SJSA1 (cell line): ENCODE measurements at regions not wholly inside any gene's neighbourhood (a gene's known extent, or its start where the extent isn't known, plus 50 kb on each side); places are given as distances from the start of the nearest gene placed in this dataset.
A peak's percentile ranks its signal among the peaks of the same experiment; 100 is the strongest.

ENCODE experiments used
- DNase-seq, 2 experiments: peaks; one replicate each; pipeline ENCODE4 v3.0.0-alpha.2; 2015 to 2020; ENCODE audit warnings: low spot score in 2 of 2, low read depth in 1 of 2
- H3K27ac ChIP-seq: fragments of 250-450 bp; sonication (Bioruptor Pico); 2 replicates; pipeline ENCODE4 v1.5.1; 2020; ENCODE audit warnings: mild to moderate bottlenecking, moderate library complexity
- H3K27me3 ChIP-seq: fragments of 250-450 bp; sonication (Bioruptor Pico); replicated peaks from 2 replicates; pipeline ENCODE4 v1.5.1; 2020; ENCODE audit warnings: mild to moderate bottlenecking, moderate library complexity
- H3K36me3 ChIP-seq: fragments of 250-450 bp; sonication (Bioruptor Pico); 2 replicates; pipeline ENCODE4 v1.5.1; 2020; ENCODE audit warnings: mild to moderate bottlenecking
- H3K4me1 ChIP-seq: fragments of 250-450 bp; sonication (Bioruptor Pico); replicated peaks from 2 replicates; pipeline ENCODE4 v1.6.1; 2021; ENCODE audit warnings: mild to moderate bottlenecking
- H3K4me3 ChIP-seq: fragments of 250-450 bp; sonication (Bioruptor Pico); 2 replicates; pipeline ENCODE4 v1.5.1; 2020; ENCODE audit warnings: mild to moderate bottlenecking
- H3K9me3 ChIP-seq: fragments of 250-450 bp; sonication (Bioruptor Pico); replicated peaks from 2 replicates; pipeline ENCODE4 v1.5.1; 2020; ENCODE audit warnings: mild to moderate bottlenecking

- DNase-seq, result no peak
- H3K27me3 ChIP-seq, result no peaks in the 10 kb centered on the region
- no peak overlapping the region for H3K27ac ChIP-seq
- no peaks in the 10 kb centered on the region for H3K36me3 ChIP-seq
- no peak overlapping the region for H3K4me3 ChIP-seq
- peaks cover 19% of the 10 kb centered on the region for H3K9me3 ChIP-seq
- H3K4me1 ChIP-seq, result peaks cover 7% of the 10 kb centered on the region
Measured at GRCh38 chr6:121799574-121799973, 364.1 kb downstream of the GJA1 start.

- H3K4me1 ChIP-seq, result peaks cover 2% of the 10 kb centered on the region
- H3K4me3 ChIP-seq, result no peak overlapping the region
- no peak overlapping the region for H3K27ac ChIP-seq
- peaks cover 19% of the 10 kb centered on the region for H3K9me3 ChIP-seq
- no peaks in the 10 kb centered on the region for H3K27me3 ChIP-seq
- H3K36me3 ChIP-seq, result no peaks in the 10 kb centered on the region
- DNase-seq, result no peak
Measured at GRCh38 chr6:121800047-121800446, 364.6 kb downstream of the GJA1 start.

- no peaks in the 10 kb centered on the region for H3K36me3 ChIP-seq
- H3K9me3 ChIP-seq, result peaks cover 2% of the 10 kb centered on the region; the same call in 1 of the 2 replicates
- no peaks in the 10 kb centered on the region for H3K27me3 ChIP-seq
- no peak overlapping the region for H3K27ac ChIP-seq
- DNase-seq, result no peak
- peaks cover 5% of the 10 kb centered on the region; the same call in 1 of the 2 replicates for H3K4me1 ChIP-seq
- H3K4me3 ChIP-seq, result no peak overlapping the region
Measured at GRCh38 chr6:121806116-121806515, 370.7 kb downstream of the GJA1 start.

DNA sequence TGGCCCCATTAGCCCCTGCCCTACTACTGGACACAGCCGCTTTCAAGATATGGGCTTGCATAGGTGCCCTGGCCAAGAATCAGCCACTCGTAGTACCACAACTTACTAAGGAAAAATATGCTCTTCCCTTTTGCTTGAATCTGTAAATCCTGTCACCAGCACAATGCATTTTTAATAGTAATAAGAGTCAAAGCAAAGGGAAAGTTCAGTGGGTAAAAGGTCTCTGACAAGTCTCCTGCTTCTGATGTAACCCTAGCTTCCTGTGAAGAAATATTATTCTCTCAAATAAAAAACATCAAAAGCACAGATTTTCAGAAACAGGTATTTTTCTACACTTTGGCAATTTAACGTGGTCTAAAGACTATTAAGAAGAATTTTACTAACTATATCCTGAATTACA lies 373.8 kb downstream of the GJA1 start:
- no peak for DNase-seq
- H3K27me3 ChIP-seq, result no peaks in the 10 kb centered on the region
- peaks cover 10% of the 10 kb centered on the region for H3K4me1 ChIP-seq
- H3K36me3 ChIP-seq, result no peaks in the 10 kb centered on the region
- H3K9me3 ChIP-seq, result no peaks in the 10 kb centered on the region
- no peak overlapping the region for H3K4me3 ChIP-seq
- H3K27ac ChIP-seq, result no peak overlapping the region

DNA sequence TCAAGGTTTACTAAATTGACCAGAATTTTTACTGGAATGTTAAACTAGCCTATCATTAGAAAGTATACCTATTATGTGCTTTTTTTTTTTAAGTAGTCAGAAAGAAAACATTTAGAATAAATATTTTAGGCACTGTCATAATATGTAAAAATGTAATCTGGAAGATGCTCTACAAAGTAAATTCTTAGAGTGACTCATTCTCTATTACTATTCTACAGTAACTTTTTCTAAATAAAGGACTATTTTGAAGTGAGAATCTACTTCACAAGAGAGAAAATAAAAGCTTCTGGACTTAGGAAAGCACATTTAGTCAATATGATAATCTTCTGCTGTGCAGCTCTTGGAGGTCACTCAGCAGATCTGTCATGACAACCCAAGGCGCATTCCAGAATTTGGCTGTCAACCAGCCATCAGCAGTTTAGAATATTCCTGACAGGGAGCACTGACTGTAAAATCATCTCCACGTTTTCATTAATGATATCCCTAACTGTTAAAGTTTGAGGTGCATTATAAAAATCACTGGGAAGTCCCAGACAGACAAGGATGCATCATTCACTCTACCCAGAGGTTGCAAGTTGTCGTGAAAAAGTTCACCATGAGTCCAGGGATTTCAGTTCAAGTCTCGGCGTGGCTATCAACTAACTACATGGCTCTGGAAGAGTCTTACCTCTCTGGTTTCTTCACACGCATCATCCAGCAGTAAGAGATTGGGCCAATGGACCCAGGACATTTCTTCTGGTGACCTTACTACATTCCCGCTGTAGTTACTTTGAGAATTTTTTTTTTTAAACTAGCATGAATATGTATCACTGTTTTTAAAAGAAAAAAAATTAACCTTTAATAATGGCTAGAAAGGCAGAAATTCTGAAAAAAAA lies 374.9 kb downstream of the GJA1 start:
- Histone ChIP-seq H3K27me3 (no peaks in the 10 kb centered on the region), H3K4me1 (peaks cover 10% of the 10 kb centered on the region), H3K27ac (no peak overlapping the region), H3K9me3 (no peaks in the 10 kb centered on the region), H3K36me3 (no peaks in the 10 kb centered on the region), H3K4me3 (no peak overlapping the region)
- no peak for DNase-seq

GRCh38 chr6:121811106-121811505 lies 375.7 kb downstream of the GJA1 start:
- peaks cover 10% of the 10 kb centered on the region for H3K4me1 ChIP-seq
- no peaks in the 10 kb centered on the region for H3K27me3 ChIP-seq
- no peak for DNase-seq
- no peak overlapping the region for H3K27ac ChIP-seq
- H3K36me3 ChIP-seq, result no peaks in the 10 kb centered on the region
- no peaks in the 10 kb centered on the region for H3K9me3 ChIP-seq
- H3K4me3 ChIP-seq, result no peak overlapping the region

DNA sequence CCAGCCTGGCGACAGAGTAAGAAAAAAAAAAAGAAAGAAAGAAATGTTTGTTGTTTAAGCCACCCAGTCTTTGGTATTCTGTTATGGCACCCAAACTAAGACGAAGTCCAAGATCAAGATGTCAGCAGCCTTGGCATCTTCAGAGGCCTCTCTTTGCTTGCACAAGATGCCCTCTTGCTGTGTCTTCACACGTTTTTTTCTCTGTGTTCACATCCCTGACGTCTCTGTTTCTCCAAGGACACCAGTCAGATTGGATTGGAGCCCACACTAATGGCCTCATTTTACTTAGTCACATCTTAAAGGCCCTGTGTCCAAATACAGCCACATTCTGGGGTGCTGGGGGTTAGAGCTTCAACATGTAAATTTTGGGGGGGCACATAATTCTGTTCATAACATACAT lies 380.9 kb downstream of the GJA1 start:
- Histone ChIP-seq H3K4me1 (peaks cover 13% of the 10 kb centered on the region), H3K9me3 (no peaks in the 10 kb centered on the region; the same call in 1 of the 2 replicates), H3K36me3 (no peaks in the 10 kb centered on the region), H3K27me3 (no peaks in the 10 kb centered on the region), H3K4me3 (no peak overlapping the region), H3K27ac (no peak overlapping the region)
- no peak for DNase-seq

DNA sequence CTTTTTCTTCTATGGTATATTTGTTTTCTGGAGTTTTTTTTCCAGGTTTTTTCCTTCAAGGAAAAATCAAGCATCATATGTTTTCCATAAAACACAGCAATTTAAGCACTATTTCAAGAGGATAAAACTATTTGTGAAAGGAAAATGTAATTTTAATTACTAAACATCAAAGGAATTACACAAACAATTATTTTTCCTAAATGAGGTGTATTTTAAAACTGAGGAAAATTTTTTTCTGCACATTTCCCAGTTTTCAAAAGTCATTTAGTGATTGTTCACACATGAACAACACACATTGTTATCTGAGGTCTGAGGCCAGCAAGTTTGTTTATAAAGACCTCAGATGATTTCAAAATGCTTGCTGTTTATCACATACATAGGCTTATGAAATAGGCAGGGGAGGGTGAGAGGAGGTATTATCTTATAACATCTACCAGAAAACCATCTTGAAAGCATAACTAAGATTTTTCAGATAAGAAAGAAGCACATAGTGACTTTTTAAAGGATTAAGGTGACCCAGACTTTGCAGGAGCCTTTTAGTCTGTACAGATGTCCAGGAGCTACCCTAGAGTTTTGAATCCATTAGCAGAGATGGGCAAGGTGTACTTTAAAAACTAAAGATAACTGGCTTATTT lies 381.6 kb downstream of the GJA1 start:
- no peak for DNase-seq
- Histone ChIP-seq H3K27me3 (no peaks in the 10 kb centered on the region), H3K4me1 (peaks cover 13% of the 10 kb centered on the region), H3K4me3 (no peak overlapping the region), H3K36me3 (no peaks in the 10 kb centered on the region), H3K9me3 (no peaks in the 10 kb centered on the region; the same call in 1 of the 2 replicates), H3K27ac (no peak overlapping the region)

GRCh38 chr6:121823437-121823851 lies 388.0 kb downstream of the GJA1 start:
- no peak overlapping the region for H3K4me3 ChIP-seq
- DNase-seq, result peak; percentile 51 to 77
- no peaks in the 10 kb centered on the region; the same call in 1 of the 2 replicates for H3K9me3 ChIP-seq
- H3K4me1 ChIP-seq, result peaks cover 26% of the 10 kb centered on the region
- H3K27me3 ChIP-seq, result no peaks in the 10 kb centered on the region
- H3K27ac ChIP-seq, result peak overlapping the region; percentile 24; the same call in 1 of the 2 replicates
- no peaks in the 10 kb centered on the region for H3K36me3 ChIP-seq

- peak; percentile 61 to 77 for DNase-seq
- H3K4me1 ChIP-seq, result peaks cover 35% of the 10 kb centered on the region
- H3K4me3 ChIP-seq, result no peak overlapping the region
- peak overlapping the region; percentile 45 for H3K27ac ChIP-seq
- H3K36me3 ChIP-seq, result no peaks in the 10 kb centered on the region
- H3K9me3 ChIP-seq, result no peaks in the 10 kb centered on the region
- H3K27me3 ChIP-seq, result no peaks in the 10 kb centered on the region
Measured at GRCh38 chr6:121826156-121826810, 390.8 kb downstream of the GJA1 start.

GRCh38 chr6:121828146-121828886 lies 392.9 kb downstream of the GJA1 start:
- Histone ChIP-seq H3K4me3 (no peak overlapping the region), H3K27me3 (no peaks in the 10 kb centered on the region), H3K9me3 (no peaks in the 10 kb centered on the region), H3K27ac (no peak overlapping the region), H3K36me3 (no peaks in the 10 kb centered on the region), H3K4me1 (peaks cover 31% of the 10 kb centered on the region)
- DNase-seq, result no peak

- no peak overlapping the region for H3K4me3 ChIP-seq
- H3K36me3 ChIP-seq, result no peaks in the 10 kb centered on the region
- no peak for DNase-seq
- H3K9me3 ChIP-seq, result no peaks in the 10 kb centered on the region
- H3K27ac ChIP-seq, result no peak overlapping the region
- H3K27me3 ChIP-seq, result no peaks in the 10 kb centered on the region
- H3K4me1 ChIP-seq, result peaks cover 22% of the 10 kb centered on the region
Measured at GRCh38 chr6:121830736-121831135, 395.3 kb downstream of the GJA1 start.

GRCh38 chr6:121835662-121836061 lies 400.2 kb downstream of the GJA1 start:
- H3K9me3 ChIP-seq, result no peaks in the 10 kb centered on the region
- H3K27me3 ChIP-seq, result no peaks in the 10 kb centered on the region
- no peak for DNase-seq
- H3K4me3 ChIP-seq, result no peak overlapping the region
- no peaks in the 10 kb centered on the region for H3K36me3 ChIP-seq
- H3K4me1 ChIP-seq, result peaks cover 11% of the 10 kb centered on the region; the same call in 1 of the 2 replicates
- no peak overlapping the region for H3K27ac ChIP-seq
